ENCODE measurements at regions not wholly inside any gene's neighbourhood (a gene's known extent, or its start where the extent isn't known, plus 50 kb on each side); places are given as distances from the start of the nearest gene placed in this dataset.

DNA sequence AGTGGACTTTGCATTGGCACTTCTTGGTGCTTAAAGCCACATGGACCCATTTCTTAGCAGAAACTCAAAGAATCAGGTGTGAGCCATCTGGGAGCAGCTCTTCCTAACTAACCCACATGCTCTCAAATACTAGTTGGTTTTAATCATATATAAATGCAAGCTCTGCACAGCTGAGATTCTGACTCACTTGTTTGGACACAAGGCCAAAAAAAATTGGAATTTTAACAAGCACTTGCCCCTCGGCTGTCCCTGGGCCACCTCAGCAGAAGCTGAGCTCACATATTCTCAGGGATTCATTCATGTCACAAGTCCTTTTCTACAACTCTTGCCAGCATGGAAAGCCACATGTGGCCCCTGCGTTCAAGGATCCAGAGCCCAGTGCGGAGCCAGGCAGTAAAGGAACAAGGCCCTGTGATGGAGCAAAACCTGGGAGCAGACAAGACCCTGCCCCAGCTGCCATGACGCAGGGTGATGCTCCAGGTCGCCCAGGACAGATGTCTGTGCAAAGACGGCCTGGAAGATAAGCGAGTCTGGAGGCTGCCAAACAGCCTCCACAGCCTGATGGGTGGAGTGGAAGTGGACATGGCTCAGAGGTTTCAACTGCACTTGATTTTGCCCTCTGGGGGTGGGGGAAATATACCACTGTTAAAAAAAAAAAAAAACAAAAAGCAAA is 266.5 kb downstream of the EIPR1 start:
- Histone ChIP-seq H3K27ac (no peak overlapping the region), H3K9me3 (ENCODE audit: severe bottlenecking) (peaks cover 5% of the 10 kb centered on the region), H3K36me3 (no peaks in the 10 kb centered on the region), H3K27me3 (ENCODE audit: insufficient read depth, low read depth, severe bottlenecking) (no peaks in the 10 kb centered on the region), H3K4me3 (ENCODE audit: low read depth, low read length) (no peak overlapping the region)
- DNase-seq = no peak
- TF ChIP-seq, protein P1, sequence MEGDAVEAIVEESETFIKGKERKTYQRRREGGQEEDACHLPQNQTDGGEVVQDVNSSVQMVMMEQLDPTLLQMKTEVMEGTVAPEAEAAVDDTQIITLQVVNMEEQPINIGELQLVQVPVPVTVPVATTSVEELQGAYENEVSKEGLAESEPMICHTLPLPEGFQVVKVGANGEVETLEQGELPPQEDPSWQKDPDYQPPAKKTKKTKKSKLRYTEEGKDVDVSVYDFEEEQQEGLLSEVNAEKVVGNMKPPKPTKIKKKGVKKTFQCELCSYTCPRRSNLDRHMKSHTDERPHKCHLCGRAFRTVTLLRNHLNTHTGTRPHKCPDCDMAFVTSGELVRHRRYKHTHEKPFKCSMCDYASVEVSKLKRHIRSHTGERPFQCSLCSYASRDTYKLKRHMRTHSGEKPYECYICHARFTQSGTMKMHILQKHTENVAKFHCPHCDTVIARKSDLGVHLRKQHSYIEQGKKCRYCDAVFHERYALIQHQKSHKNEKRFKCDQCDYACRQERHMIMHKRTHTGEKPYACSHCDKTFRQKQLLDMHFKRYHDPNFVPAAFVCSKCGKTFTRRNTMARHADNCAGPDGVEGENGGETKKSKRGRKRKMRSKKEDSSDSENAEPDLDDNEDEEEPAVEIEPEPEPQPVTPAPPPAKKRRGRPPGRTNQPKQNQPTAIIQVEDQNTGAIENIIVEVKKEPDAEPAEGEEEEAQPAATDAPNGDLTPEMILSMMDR (IDR thresholded peaks at IDR 0.05; ENCODE audit: low read depth, low read length) = no peak

DNA sequence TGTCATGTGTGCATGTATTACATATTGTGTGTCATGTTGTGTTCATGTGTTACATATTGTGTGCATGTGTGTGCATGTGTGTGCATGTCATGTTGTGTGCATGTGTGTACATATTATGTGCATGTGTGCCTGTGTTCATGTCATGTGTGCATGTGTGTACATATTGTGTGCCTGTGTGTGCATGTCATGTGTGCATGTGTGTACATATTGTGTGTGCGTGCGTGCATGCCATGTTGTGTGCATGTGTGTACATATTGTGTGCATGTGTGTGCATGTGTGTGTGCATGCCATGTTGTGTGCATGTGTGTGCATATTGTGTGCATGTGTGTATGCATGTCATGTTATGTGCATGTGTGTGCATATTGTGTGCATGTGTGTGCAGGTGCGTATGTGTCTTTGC is 267.1 kb downstream of the EIPR1 start:
- TF ChIP-seq, protein P1 (IDR thresholded peaks at IDR 0.05; ENCODE audit: low read depth, low read length) = no peak
- DNase-seq = no peak
- Histone ChIP-seq H3K27me3 (ENCODE audit: insufficient read depth, low read depth, severe bottlenecking) (no peaks in the 10 kb centered on the region), H3K9me3 (ENCODE audit: severe bottlenecking) (peaks cover 5% of the 10 kb centered on the region), H3K4me3 (ENCODE audit: low read depth, low read length) (no peak overlapping the region), H3K27ac (no peak overlapping the region), H3K36me3 (no peaks in the 10 kb centered on the region; the same call in 1 of the 2 replicates)

DNA sequence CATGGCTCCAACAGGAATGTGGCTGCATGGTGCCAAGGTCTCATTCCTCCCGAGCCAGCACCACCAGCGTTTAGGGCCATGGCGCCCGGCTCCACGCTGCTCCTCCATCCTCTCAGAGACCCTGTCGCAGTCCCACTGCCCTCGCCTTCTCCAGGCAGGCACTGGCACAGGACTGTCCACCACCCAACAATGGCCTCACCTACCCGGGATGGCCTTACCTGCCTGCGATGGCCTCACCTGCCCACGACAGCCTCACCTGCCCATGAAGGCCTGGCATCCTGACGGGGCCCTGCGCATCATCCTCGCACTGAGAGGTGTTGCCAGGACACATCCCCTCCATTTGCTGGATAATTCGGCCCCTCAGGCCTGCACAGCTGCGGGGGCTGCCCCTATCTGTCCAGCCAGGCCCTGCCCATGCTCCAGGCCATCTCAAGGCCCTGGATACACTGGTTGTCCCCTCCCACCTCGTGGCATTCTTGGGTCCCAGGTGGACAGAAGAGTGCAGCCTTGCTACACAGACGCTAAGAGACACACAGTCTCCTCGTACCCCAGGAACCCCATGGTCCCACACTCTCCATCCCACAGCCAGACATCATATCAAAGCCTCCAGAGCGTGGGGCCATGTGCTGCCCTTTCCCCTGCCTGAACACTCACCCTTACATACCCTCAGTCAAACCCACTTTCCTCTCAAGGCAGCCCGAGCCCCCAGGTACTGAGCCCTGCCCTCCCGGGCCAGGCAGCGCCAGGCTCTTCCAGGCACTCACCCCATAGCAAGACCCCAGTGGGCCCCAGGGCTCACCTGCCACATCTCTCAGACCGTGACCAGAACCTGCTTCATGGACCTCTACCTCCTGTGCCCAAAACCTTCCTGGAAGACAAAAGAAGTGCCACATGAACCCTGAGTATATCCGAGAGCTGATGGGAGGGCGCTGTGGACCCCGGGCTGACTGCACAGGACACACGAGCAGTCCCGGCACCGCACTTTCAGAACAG is 268.6 kb downstream of the EIPR1 start:
- Histone ChIP-seq H3K9me3 (ENCODE audit: severe bottlenecking) (peaks cover 5% of the 10 kb centered on the region), H3K27me3 (ENCODE audit: insufficient read depth, low read depth, severe bottlenecking) (no peaks in the 10 kb centered on the region), H3K27ac (no peak overlapping the region), H3K4me3 (ENCODE audit: low read depth, low read length) (no peak overlapping the region), H3K36me3 (no peaks in the 10 kb centered on the region; the same call in none of the 2 replicates)
- no peak for DNase-seq
- TF ChIP-seq, protein P1 (IDR thresholded peaks at IDR 0.05; ENCODE audit: low read depth, low read length) = no peak

DNA sequence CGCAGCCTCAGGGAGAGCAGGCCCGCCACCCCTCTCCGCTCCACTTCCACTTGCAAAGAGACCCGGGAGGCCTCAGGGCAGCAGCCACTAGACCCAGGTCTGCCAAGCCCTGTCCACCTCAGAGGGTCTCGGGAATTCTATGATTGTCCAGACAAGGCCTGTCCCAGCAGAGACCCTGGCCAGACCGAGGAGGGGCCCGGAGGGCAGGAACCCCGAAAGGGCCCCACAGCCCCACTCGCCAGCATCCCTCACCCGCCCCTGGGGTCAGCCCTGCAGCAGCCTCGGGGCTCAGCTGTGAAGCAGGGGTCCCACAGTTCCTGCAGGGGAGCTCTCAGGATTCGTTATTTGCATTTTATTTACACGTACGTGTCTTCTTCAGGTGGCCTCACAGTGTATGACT is 269.5 kb downstream of the EIPR1 start:
- TF ChIP-seq, protein P1 (IDR thresholded peaks at IDR 0.05; ENCODE audit: low read depth, low read length) = no peak
- H3K27me3 ChIP-seq (ENCODE audit: insufficient read depth, low read depth, severe bottlenecking) = no peaks in the 10 kb centered on the region
- H3K27ac ChIP-seq = no peak overlapping the region
- no peak overlapping the region for H3K4me3 ChIP-seq (ENCODE audit: low read depth, low read length)
- DNase-seq = peak; percentile 12
- peaks cover 5% of the 10 kb centered on the region for H3K9me3 ChIP-seq (ENCODE audit: severe bottlenecking)
- H3K36me3 ChIP-seq = no peaks in the 10 kb centered on the region; the same call in none of the 2 replicates

DNA sequence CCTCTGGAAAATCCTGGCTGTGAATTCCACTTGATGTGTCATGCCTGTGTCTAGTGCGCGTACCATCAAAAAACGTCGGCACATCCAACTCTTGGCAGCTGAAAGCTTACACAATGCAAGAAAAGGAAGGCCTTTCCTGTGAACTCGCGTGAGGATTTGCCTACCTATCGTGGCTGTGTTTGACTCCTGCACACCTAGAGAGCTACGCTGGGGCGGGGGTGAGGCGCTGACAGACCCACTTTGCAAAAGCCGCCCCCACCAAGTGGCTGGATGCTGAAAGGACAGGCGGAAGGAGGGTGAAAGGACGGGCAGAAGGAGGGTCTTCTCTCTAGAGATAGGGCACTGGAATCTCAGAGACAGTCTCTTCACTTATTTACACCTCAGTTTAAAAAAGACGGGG is 270.1 kb downstream of the EIPR1 start:
- TF ChIP-seq, protein P1 (IDR thresholded peaks at IDR 0.05; ENCODE audit: low read depth, low read length) = 0 out of 2 replicates have a peak, but pooled peaks have one; percentile 7
- no peaks in the 10 kb centered on the region; the same call in none of the 2 replicates for H3K36me3 ChIP-seq
- DNase-seq = peak; percentile 25

More for the DNA sequence above, 270.1 kb downstream of the EIPR1 start:
- Histone ChIP-seq H3K27me3 (ENCODE audit: insufficient read depth, low read depth, severe bottlenecking) (no peaks in the 10 kb centered on the region), H3K9me3 (ENCODE audit: severe bottlenecking) (peaks cover 6% of the 10 kb centered on the region), H3K27ac (no peak overlapping the region; the same call in 1 of the 2 replicates), H3K4me3 (ENCODE audit: low read depth, low read length) (no peak overlapping the region)

All from WERI-Rb-1 (cell line).